Central memory CD4-positive, alpha-beta T cell (primary cell): ENCODE measurements at regions not wholly inside any gene's neighbourhood (a gene's known extent, or its start where the extent isn't known, plus 50 kb on each side); places are given as distances from the start of the nearest gene placed in this dataset.
"Not testable (repeated sequence)": the region's sequence is repeated elsewhere in the genome, so short reads cannot be mapped to it uniquely, and the experiment has no call there.

Experiments
- DNase-seq: peaks from one replicate; pipeline ENCODE4 v3.0.0; 2022

GRCh38 chr9:106788021-106788420 is 74.9 kb upstream of the ZNF462 start:
- not testable (repeated sequence) for DNase-seq

DNA sequence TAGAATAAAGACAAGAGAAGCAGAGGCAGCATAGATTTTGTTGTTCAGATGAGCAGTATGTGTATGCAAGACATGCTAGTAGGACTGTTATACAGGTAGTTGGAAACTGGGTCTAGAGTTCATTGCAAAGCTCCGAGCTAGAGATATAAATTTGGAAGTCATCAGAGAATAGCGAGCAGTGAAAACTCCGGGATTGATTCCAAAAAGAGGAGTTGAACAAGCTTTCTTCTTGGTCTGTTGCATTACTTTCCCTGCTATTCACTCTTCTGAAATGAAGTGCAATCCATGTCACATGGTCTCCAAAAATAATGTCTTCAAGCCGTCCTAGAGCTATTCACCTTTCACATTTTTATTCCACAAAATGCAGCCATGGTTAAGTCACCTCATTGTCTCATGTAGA is 67.9 kb upstream of the ZNF462 start:
- no peak for DNase-seq

GRCh38 chr9:106796771-106797170 is 66.2 kb upstream of the ZNF462 start:
- DNase-seq, result no peak

DNA sequence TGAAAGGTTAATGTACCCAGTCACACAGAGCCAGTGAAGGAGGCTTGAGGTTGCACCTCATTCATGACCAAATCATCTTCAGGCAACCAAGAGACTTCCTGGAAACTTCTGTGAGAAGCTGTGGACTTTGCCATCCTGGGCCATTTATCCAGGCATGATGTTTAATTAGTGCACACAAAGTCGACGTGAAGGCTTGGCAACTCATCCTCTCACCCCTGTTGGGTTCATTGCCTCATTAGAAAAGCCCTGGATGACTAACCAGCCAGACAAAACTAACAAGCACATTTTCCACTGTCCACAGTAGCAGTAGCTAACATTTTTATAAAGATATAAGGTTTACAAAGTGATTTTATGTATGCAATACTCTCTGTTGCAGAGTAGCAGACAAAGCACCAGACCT is 65.7 kb upstream of the ZNF462 start:
- no peak for DNase-seq

- no peak for DNase-seq
Observed at GRCh38 chr9:106798016-106798799, 64.8 kb upstream of the ZNF462 start.

DNA sequence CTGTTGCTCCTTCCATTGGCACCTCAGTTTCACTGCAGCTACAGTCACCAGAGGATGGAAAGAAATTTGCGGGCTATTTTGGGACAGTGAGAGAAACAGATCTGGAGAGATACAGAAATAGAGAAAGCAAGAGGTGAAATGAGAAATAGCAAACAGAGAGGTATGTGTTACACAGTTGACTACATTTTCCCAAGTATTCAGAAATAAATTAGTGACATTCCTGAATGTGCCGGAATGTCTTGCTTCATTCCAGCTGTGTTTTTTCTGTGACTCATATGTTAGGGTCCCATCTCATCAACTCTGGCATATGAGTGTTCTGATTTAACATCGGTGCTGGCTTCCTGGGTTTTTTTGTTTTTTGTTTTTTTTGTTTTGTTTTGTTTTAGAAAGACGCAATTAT is 63.8 kb upstream of the ZNF462 start:
- no peak for DNase-seq

DNA sequence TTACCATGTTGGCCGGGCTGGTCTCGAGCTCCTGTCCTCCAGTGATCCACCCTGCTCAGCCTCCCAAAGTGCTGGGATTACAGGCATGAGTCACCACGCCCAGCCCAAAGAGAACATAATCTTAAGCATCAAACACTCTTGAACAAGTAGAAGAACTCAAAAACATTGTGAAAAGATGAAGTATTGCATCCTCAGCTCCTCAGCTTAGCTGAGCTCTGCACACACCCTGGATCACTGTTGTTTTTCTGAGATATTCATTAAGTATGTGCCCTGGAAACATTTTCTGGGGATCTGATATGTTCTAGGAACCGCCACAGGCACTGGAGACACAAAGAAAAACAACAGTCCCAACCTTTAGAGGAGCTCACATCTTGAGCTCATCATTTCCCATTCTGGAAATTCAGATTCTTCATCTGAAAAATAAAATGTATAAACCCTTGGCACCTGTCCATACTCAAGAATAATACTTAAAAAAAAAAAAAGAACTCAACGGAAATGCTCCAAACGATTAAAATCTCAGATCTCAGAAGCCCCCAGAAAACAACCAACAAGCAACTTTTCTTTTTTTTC is 62.2 kb upstream of the ZNF462 start:
- DNase-seq, result no peak

DNA sequence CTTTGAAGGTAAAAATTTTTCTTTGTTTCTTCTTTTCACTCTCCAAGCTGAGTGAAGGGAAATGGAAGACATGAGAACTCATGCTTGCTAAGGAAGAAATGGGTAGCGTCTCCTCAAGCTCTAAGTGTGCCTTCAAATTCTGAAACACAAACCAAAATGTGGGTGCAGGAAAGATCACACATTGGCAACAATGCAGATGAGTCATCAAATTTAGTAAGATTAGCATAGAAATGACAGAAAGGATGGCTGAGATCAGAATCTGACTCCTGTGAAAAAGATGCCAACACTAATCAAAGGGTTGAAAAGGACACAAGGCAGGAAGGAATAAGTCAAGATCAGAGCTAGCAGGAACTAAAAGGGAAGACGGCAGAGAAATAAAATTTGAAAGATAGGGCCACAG is 61.1 kb upstream of the ZNF462 start:
- no peak for DNase-seq
